ENCODE measurements at regions not wholly inside any gene's neighbourhood (a gene's known extent, or its start where the extent isn't known, plus 50 kb on each side); places are given as distances from the start of the nearest gene placed in this dataset.

DNA sequence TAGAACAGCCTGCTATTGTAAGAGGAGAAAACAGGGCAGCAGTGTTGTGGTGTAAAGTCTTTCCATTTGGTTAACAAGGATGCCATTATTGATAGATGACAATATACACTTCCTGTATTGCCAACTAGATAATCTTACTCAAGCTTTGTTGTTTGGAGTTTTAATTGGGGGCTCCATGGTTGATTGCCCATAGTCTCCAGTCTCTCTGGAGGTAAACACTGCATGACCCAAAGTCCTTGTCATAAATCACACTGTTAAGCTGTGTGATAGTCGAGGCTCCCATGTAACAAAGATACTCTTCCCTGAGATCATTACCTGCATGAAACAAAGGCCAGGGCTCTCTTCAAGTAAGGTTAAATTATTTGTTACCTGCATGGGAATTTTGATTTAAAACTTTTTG is 394.6 kb downstream of the C4orf33 start:
- TF ChIP-seq, protein P1, sequence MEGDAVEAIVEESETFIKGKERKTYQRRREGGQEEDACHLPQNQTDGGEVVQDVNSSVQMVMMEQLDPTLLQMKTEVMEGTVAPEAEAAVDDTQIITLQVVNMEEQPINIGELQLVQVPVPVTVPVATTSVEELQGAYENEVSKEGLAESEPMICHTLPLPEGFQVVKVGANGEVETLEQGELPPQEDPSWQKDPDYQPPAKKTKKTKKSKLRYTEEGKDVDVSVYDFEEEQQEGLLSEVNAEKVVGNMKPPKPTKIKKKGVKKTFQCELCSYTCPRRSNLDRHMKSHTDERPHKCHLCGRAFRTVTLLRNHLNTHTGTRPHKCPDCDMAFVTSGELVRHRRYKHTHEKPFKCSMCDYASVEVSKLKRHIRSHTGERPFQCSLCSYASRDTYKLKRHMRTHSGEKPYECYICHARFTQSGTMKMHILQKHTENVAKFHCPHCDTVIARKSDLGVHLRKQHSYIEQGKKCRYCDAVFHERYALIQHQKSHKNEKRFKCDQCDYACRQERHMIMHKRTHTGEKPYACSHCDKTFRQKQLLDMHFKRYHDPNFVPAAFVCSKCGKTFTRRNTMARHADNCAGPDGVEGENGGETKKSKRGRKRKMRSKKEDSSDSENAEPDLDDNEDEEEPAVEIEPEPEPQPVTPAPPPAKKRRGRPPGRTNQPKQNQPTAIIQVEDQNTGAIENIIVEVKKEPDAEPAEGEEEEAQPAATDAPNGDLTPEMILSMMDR (conservative IDR thresholded peaks at IDR 0.05 in 1 of 2, IDR thresholded peaks at IDR 0.05 in 1 of 2; ENCODE audit: low read depth in 1 of 2, low read length in 2 of 2), result no peak
- no peak for TF ChIP-seq EZH2 (IDR thresholded peaks at IDR 0.05; ENCODE audit: low read length, missing control alignments)

Measured in fibroblast of lung (primary cell).